ENCODE measurements at regions not wholly inside any gene's neighbourhood (a gene's known extent, or its start where the extent isn't known, plus 50 kb on each side); places are given as distances from the start of the nearest gene placed in this dataset.

GRCh38 chr2:64785245-64785644, 131.5 kb upstream of the SERTAD2 start:
- Histone ChIP-seq H3K9me3 (ENCODE audit: control insufficient read depth, insufficient read depth, low read depth, low read length) (no peaks in the 10 kb centered on the region), H3K36me3 (ENCODE audit: control insufficient read depth, insufficient read depth, low read length) (no peaks in the 10 kb centered on the region), H3K27me3 (ENCODE audit: control insufficient read depth, insufficient read depth, low read length) (no peaks in the 10 kb centered on the region), H3K4me3 (ENCODE audit: low read depth in 2 of 2, low read length in 2 of 2) (no peak overlapping the region), H3K27ac (ENCODE audit: low read length) (no peak overlapping the region), H3K4me1 (ENCODE audit: control insufficient read depth, insufficient read depth, low read length) (peaks cover 4% of the 10 kb centered on the region; the same call in 1 of the 2 replicates)
- POLR2A ChIA-PET, result no interaction called here
- no TSS peak for BruUV-seq (replicated peaks)
- CTCF ChIA-PET, result interaction anchor here (0.6 kb wide), 1 partner anchor 206 kb away, joined by 3 read pairs; no protein-coding TSS in a partner anchor
- in situ Hi-C loops (cut with HindIII; ENCODE audit: low pct_unique_long_range_greater_than_20kb, low sequenced_read_pairs) (no loop called here), intact Hi-C loops (cut with micrococcal nuclease; ENCODE audit: unreplicated experiment) (no loop called here)
- ATAC-seq (no peak), DNase-seq (ENCODE audit: low read depth, low spot score) (no peak)
- TF ChIP-seq SIN3A (IDR thresholded peaks at IDR 0.05; ENCODE audit: borderline replicate concordance, insufficient read depth, low read depth, low read length) (no peak), TCF7L2 (IDR thresholded peaks at IDR 0.05; ENCODE audit: low read depth, low read length) (no peak), CTCF (IDR thresholded peaks at IDR 0.05) (no peak), REST (IDR thresholded peaks at IDR 0.05; ENCODE audit: insufficient read depth in 1 of 2, low read depth in 2 of 2, low read length in 1 of 2) (no peak), POLR2AphosphoS5 (IDR thresholded peaks at IDR 0.05; ENCODE audit: low read depth, low read length) (no peak)

- POLR2A ChIA-PET, result interaction anchor here (0.6 kb wide), 1 partner anchor 154 kb away, joined by 7 read pairs; no protein-coding TSS in a partner anchor
- CTCF ChIA-PET, result interaction anchor here (0.6 kb wide), 1 partner anchor 46 kb away, joined by 4 read pairs; no protein-coding TSS in a partner anchor
- TF ChIP-seq CTCF (IDR thresholded peaks at IDR 0.05), result no peak
- no peak for TF ChIP-seq TCF7L2 (IDR thresholded peaks at IDR 0.05; ENCODE audit: low read depth, low read length)
- no peak for TF ChIP-seq REST (IDR thresholded peaks at IDR 0.05; ENCODE audit: insufficient read depth in 1 of 2, low read depth in 2 of 2, low read length in 1 of 2)
- no peak for TF ChIP-seq SIN3A (IDR thresholded peaks at IDR 0.05; ENCODE audit: borderline replicate concordance, insufficient read depth, low read depth, low read length)
- no peak for TF ChIP-seq POLR2AphosphoS5 (IDR thresholded peaks at IDR 0.05; ENCODE audit: low read depth, low read length)
- DNase-seq (ENCODE audit: low read depth, low spot score) (no peak), ATAC-seq (no peak)
- Histone ChIP-seq H3K27ac (ENCODE audit: low read length) (no peak overlapping the region), H3K4me3 (ENCODE audit: low read depth in 2 of 2, low read length in 2 of 2) (no peak overlapping the region), H3K9me3 (ENCODE audit: control insufficient read depth, insufficient read depth, low read depth, low read length) (no peaks in the 10 kb centered on the region), H3K36me3 (ENCODE audit: control insufficient read depth, insufficient read depth, low read length) (no peaks in the 10 kb centered on the region), H3K4me1 (ENCODE audit: control insufficient read depth, insufficient read depth, low read length) (peaks cover 6% of the 10 kb centered on the region; the same call in 1 of the 2 replicates), H3K27me3 (ENCODE audit: control insufficient read depth, insufficient read depth, low read length) (no peaks in the 10 kb centered on the region)
- intact Hi-C loops (cut with micrococcal nuclease; ENCODE audit: unreplicated experiment) (no loop called here), in situ Hi-C loops (cut with HindIII; ENCODE audit: low pct_unique_long_range_greater_than_20kb, low sequenced_read_pairs) (no loop called here)
- BruUV-seq (replicated peaks), result no TSS peak
Measured at GRCh38 chr2:64786343-64787018, 132.8 kb upstream of the SERTAD2 start.
